PC-9 (cell line): ENCODE measurements at regions not wholly inside any gene's neighbourhood (a gene's known extent, or its start where the extent isn't known, plus 50 kb on each side); places are given as distances from the start of the nearest gene placed in this dataset.

ENCODE experiments used
- BruUV-seq: library from RNA; stranded (reverse); fragments of 400-500 nt; replicated peaks from 2 replicates; lab custom pipeline; 2021; lab: Mats Ljungman, UMichigan
- CTCF ChIA-PET: fragments of 300-600 bp; sonication (Branson Sonifier 250); formaldehyde crosslinking; loops from one replicate; lab custom pipeline; 2022; ENCODE audit warnings: antibody characterized with exemption; lab: Charles Lee
- POLR2A ChIA-PET: fragments of 300-600 bp; sonication (Branson Sonifier 250); formaldehyde crosslinking; loops from one replicate; lab custom pipeline; 2022; ENCODE audit warnings: antibody characterized with exemption; ENCODE audit not compliant: unreplicated experiment; lab: Charles Lee
- DNase-seq, 2 experiments: peaks; one replicate each; pipeline versions ENCODE4 v3.0.0 to v3.0.0-alpha.2; 2015 to 2022; ENCODE audit warnings: mixed read lengths in 1 of 2
- H2AFZ ChIP-seq: fragments of 200-600 bp; sonication (generic); 2 replicates; pipeline ENCODE4 v1.8.1; 2017; ENCODE audit warnings: antibody characterized with exemption
- H3F3A ChIP-seq: fragments of 200-600 bp; sonication (generic); 2 replicates; pipeline ENCODE4 v1.8.1; 2017; ENCODE audit warnings: antibody characterized with exemption, mild to moderate bottlenecking, low read depth; ENCODE audit not compliant: insufficient read depth
- H3K27ac ChIP-seq: fragments of 200-600 bp; sonication (generic); 2 replicates; pipeline ENCODE4 v1.6.1; 2016; ENCODE audit warnings: mixed run types
- H3K27me3 ChIP-seq: fragments of 200-600 bp; sonication (generic); 2 replicates; pipeline ENCODE4 v1.6.1; 2016; ENCODE audit warnings: low read depth, mixed run types; ENCODE audit not compliant: insufficient read depth
- H3K36me3 ChIP-seq: fragments of 200-600 bp; sonication (generic); 2 replicates; pipeline ENCODE4 v1.6.1; 2016; ENCODE audit warnings: low read depth, mixed run types
- H3K4me1 ChIP-seq: fragments of 200-600 bp; sonication (generic); replicated peaks from 2 replicates; pipeline ENCODE4 v1.6.1; 2016; ENCODE audit warnings: mixed run types; ENCODE audit not compliant: insufficient read depth
- H3K4me2 ChIP-seq: fragments of 200-600 bp; sonication (generic); 2 replicates; pipeline ENCODE4 v1.6.1; 2017; ENCODE audit warnings: mixed run types
- H3K4me3 ChIP-seq: fragments of 200-600 bp; sonication (generic); 2 replicates; pipeline ENCODE4 v1.6.1; 2016; ENCODE audit warnings: mixed run types
- H3K79me2 ChIP-seq: fragments of 200-600 bp; sonication (generic); 2 replicates; pipeline ENCODE4 v1.6.1; 2017; ENCODE audit warnings: low read depth, mixed run types
- H3K9me2 ChIP-seq: fragments of 200-600 bp; sonication (generic); 2 replicates; pipeline ENCODE4 v1.8.1; 2017; ENCODE audit warnings: mild to moderate bottlenecking; ENCODE audit not compliant: insufficient read depth
- H3K9me3 ChIP-seq: fragments of 200-600 bp; sonication (generic); 2 replicates; pipeline ENCODE4 v1.8.1; 2016; ENCODE audit warnings: low read depth; ENCODE audit not compliant: insufficient read depth
- H4K20me1 ChIP-seq: fragments of 200-600 bp; sonication (generic); 2 replicates; pipeline ENCODE4 v1.8.1; 2017; ENCODE audit not compliant: insufficient read depth
- EZH2 ChIP-seq: fragments of 200-600 bp; sonication (generic); IDR thresholded peaks from 2 replicates; pipeline ENCODE4 v1.8.0; 2017; ENCODE audit warnings: antibody characterized with exemption, low read depth
- intact Hi-C: fragments of 100-400 bp; cut with micrococcal nuclease; formaldehyde crosslinking; loops from one replicate; pipeline ENCODE4 v1.10.0; 2022; ENCODE audit not compliant: unreplicated experiment
- TF ChIP-seq, protein P1 (sequence below): fragments of 200-600 bp; sonication (generic); conservative IDR thresholded peaks from 2 replicates; pipeline ENCODE4 v1.6.1; 2017; ENCODE audit warnings: mixed run types, antibody characterized with exemption, mild to moderate bottlenecking, moderate library complexity

DNA sequence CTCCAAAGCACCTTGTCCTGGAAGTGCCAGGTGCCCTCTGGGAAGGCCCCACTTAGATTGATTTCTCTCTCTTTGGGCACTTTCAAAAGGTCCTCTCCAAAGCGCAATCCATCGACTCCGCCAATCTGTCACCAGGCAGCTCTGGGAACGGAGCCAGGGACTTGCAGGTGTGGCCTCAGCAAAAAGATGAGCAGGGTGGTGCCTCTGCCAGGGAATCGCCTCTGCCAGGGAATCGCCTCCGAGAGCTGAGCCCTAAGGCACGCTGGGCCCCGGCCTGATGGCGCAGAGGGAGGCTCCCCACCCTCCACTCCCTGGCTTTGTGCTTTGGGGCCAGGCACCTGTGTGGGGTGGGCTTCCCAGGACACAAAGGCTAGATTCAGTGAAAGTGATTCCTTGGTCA is 1391.3 kb downstream of the TBC1D22A start:
- TF ChIP-seq, protein P1, sequence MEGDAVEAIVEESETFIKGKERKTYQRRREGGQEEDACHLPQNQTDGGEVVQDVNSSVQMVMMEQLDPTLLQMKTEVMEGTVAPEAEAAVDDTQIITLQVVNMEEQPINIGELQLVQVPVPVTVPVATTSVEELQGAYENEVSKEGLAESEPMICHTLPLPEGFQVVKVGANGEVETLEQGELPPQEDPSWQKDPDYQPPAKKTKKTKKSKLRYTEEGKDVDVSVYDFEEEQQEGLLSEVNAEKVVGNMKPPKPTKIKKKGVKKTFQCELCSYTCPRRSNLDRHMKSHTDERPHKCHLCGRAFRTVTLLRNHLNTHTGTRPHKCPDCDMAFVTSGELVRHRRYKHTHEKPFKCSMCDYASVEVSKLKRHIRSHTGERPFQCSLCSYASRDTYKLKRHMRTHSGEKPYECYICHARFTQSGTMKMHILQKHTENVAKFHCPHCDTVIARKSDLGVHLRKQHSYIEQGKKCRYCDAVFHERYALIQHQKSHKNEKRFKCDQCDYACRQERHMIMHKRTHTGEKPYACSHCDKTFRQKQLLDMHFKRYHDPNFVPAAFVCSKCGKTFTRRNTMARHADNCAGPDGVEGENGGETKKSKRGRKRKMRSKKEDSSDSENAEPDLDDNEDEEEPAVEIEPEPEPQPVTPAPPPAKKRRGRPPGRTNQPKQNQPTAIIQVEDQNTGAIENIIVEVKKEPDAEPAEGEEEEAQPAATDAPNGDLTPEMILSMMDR = no peak
- TF ChIP-seq EZH2 = no peak
- CTCF ChIA-PET = no interaction called here
- intact Hi-C loops = no loop called here
- Histone ChIP-seq H3K4me2 (no peak overlapping the region), H3K9me2 (no peaks in the 10 kb centered on the region), H3K27ac (no peak overlapping the region), H3K4me1 (no peaks in the 10 kb centered on the region), H3K27me3 (peaks cover 94% of the 10 kb centered on the region), H4K20me1 (no peaks in the 10 kb centered on the region; the same call in 1 of the 2 replicates), H3K79me2 (no peaks in the 10 kb centered on the region), H3K9me3 (no peaks in the 10 kb centered on the region), H3K4me3 (no peak overlapping the region), H3K36me3 (no peaks in the 10 kb centered on the region), H3F3A (no peaks in the 10 kb centered on the region), H2AFZ (no peak overlapping the region)
- no TSS peak for BruUV-seq
- no peak for DNase-seq
- POLR2A ChIA-PET = no interaction called here

DNA sequence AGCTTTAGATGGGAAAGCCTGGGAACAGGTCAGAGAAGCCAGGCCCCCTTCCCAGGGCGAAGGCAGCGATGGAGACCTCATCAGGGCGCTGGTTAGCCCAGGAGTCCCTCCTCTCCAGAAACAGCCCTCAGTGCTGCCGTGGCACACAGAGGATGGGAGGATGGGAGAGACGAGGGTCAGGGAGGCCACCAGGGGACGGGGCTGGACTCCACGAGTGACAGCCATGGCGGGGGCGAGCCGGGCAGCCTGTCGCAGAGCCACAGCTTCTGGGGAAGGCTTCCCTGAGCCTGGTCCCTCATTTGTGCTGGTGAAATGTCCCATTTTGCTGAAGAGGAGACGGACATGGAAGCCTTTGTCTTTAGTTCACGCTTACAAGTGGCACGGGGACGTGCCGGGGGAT is 1390.5 kb downstream of the TBC1D22A start:
- CTCF ChIA-PET = no interaction called here

DNA sequence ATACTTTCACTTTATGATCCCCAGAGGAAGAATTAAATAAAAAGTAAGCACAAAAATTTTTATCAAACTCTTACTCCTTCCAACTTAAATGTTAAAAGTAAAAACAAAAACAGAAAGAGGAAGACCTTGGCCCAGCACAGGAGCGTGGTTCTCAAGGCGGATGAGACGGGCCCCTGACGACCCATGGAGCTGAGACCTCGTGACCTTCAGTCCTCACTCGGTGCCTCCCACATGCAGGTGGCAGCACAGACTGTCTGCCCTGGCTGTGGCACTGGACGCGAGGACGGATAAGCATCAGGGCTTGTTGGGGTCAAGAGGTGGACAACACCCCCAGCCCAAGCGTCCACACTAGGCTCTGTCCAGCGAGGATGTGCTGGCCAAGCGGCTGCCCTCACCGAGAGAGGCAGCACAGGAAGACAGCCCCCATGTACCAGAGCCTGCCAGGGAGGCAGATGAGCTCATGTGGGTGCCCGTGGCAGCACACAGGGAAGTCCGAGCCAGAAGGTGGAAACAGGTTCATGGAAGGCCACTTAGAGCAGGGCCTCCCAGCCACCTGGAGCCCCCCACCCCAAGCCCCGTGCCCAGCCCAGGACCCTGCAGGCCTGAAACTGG is 1389.8 kb downstream of the TBC1D22A start:
- H3K4me3 ChIP-seq = no peak overlapping the region
- ChIA-PET CTCF (no interaction called here), POLR2A (no interaction called here)
- no peaks in the 10 kb centered on the region for H3F3A ChIP-seq
- no peak for DNase-seq
- peaks cover 94% of the 10 kb centered on the region for H3K27me3 ChIP-seq
- H3K9me2 ChIP-seq = no peaks in the 10 kb centered on the region
- H3K9me3 ChIP-seq = no peaks in the 10 kb centered on the region
- H3K79me2 ChIP-seq = no peaks in the 10 kb centered on the region
- TF ChIP-seq, protein P1 = no peak
- no peak for TF ChIP-seq EZH2
- H3K4me1 ChIP-seq = no peaks in the 10 kb centered on the region
- H3K4me2 ChIP-seq = no peak overlapping the region
- no peak overlapping the region for H3K27ac ChIP-seq
- H4K20me1 ChIP-seq = no peaks in the 10 kb centered on the region; the same call in 1 of the 2 replicates
- BruUV-seq = no TSS peak
- H3K36me3 ChIP-seq = no peaks in the 10 kb centered on the region
- no peak overlapping the region for H2AFZ ChIP-seq
- intact Hi-C loops = no loop called here

More for the DNA sequence above, 1390.5 kb downstream of the TBC1D22A start:
- H3K79me2 ChIP-seq = no peaks in the 10 kb centered on the region
- H2AFZ ChIP-seq = no peak overlapping the region
- no peaks in the 10 kb centered on the region for H3K9me3 ChIP-seq
- H3K27ac ChIP-seq = no peak overlapping the region
- TF ChIP-seq, protein P1 = no peak
- TF ChIP-seq EZH2 = no peak
- no peak overlapping the region for H3K4me2 ChIP-seq
- intact Hi-C loops = no loop called here
- H4K20me1 ChIP-seq = no peaks in the 10 kb centered on the region; the same call in 1 of the 2 replicates
- no peak for DNase-seq
- no peaks in the 10 kb centered on the region for H3K4me1 ChIP-seq
- H3F3A ChIP-seq = no peaks in the 10 kb centered on the region
- POLR2A ChIA-PET = no interaction called here
- no TSS peak for BruUV-seq
- H3K27me3 ChIP-seq = peaks cover 94% of the 10 kb centered on the region
- no peaks in the 10 kb centered on the region for H3K36me3 ChIP-seq
- H3K4me3 ChIP-seq = no peak overlapping the region
- no peaks in the 10 kb centered on the region for H3K9me2 ChIP-seq
